ENCODE measurements at regions not wholly inside any gene's neighbourhood (a gene's known extent, or its start where the extent isn't known, plus 50 kb on each side); places are given as distances from the start of the nearest gene placed in this dataset.

DNA sequence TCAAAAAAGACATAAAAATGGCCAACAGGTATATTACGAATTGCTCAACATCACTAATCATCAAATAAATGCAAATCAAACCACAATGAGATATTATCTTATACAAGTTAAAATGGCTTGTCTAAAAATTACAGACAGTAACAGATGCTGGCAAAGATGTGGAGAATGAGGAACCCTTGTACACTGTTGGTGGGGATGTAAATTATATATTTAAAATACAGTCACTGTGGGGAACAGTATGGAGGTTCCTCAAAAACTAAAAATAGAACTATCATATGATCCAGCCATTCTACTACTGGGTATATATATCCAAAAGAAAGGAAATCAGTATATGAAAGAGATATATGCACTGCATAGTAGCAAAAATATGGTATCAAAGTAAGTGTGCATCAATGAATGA, 1037.2 kb upstream of the B3GALT2 start:
- WGBS, 2 donors = 90 to 93% methylated on average over 1 of the region's 1 CpG
- no peak for DNase-seq
- no peak overlapping the region for H3K4me3 ChIP-seq (replicated peaks in 1 of 3)
- H3K36me3 ChIP-seq = no peaks in the 10 kb centered on the region
- no peaks in the 10 kb centered on the region for H3K27me3 ChIP-seq
- H3K9me3 ChIP-seq = no peaks in the 10 kb centered on the region
- intact Hi-C loops (cut with DNase I) = no loop called here
- H3K27ac ChIP-seq = no peak overlapping the region
- no peaks in the 10 kb centered on the region for H3K4me1 ChIP-seq
- TF ChIP-seq, protein P1, sequence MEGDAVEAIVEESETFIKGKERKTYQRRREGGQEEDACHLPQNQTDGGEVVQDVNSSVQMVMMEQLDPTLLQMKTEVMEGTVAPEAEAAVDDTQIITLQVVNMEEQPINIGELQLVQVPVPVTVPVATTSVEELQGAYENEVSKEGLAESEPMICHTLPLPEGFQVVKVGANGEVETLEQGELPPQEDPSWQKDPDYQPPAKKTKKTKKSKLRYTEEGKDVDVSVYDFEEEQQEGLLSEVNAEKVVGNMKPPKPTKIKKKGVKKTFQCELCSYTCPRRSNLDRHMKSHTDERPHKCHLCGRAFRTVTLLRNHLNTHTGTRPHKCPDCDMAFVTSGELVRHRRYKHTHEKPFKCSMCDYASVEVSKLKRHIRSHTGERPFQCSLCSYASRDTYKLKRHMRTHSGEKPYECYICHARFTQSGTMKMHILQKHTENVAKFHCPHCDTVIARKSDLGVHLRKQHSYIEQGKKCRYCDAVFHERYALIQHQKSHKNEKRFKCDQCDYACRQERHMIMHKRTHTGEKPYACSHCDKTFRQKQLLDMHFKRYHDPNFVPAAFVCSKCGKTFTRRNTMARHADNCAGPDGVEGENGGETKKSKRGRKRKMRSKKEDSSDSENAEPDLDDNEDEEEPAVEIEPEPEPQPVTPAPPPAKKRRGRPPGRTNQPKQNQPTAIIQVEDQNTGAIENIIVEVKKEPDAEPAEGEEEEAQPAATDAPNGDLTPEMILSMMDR (IDR thresholded peaks at IDR 0.05) = no peak
- no peak for TF ChIP-seq POLR2A (IDR thresholded peaks at IDR 0.05)

DNA sequence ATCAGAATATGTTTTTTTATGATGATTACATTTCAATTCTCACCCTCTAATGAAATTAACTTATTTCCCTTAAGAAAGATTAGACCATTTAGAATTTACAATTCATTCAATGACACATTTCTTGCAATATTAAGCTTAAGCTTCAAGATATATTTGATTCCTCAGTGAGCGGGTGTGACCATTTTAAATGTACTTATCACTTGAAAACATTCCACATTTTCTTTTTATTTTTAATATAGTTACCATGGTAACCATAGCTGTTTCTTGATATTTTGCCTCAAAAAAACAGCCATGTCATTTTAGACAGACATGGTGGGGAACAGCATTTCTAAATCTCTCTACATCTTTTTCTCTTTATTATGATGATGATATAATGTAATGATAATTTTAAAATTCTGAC, 1029.0 kb upstream of the B3GALT2 start:
- H3K4me3 ChIP-seq (replicated peaks in 1 of 3) = no peak overlapping the region
- DNase-seq = no peak
- intact Hi-C loops (cut with DNase I) = no loop called here
- H3K4me1 ChIP-seq = no peaks in the 10 kb centered on the region
- H3K27me3 ChIP-seq = no peaks in the 10 kb centered on the region
- H3K36me3 ChIP-seq = no peaks in the 10 kb centered on the region
- no peak overlapping the region for H3K27ac ChIP-seq
- H3K9me3 ChIP-seq = no peaks in the 10 kb centered on the region
- TF ChIP-seq, protein P1 (IDR thresholded peaks at IDR 0.05) = no peak
- TF ChIP-seq POLR2A (IDR thresholded peaks at IDR 0.05) = no peak
- 98 to 100% methylated on average over 1 of the region's 1 CpG for WGBS, 2 donors

DNA sequence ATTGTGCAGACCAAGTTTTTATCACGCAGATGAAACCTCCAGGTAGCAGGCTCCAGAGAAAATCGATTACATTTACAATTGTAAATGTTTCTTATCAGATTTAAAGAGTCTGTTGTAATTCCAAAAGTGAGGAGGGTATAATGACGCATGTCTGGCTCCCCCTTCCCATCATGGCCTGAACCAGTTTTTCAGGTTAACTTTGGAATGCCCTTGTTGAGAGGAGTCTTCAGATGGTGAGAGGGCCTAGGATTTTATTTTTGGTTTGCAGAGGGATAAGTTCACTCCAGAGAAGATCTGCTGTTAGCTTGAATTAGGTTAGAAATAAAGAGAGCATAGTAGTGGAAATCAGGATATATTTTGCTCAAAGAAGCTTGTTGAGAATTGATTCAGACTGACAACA, 1028.3 kb upstream of the B3GALT2 start:
- H3K4me3 ChIP-seq (replicated peaks in 1 of 3) = no peak overlapping the region
- no peaks in the 10 kb centered on the region for H3K36me3 ChIP-seq
- H3K4me1 ChIP-seq = no peaks in the 10 kb centered on the region
- intact Hi-C loops (cut with DNase I) = no loop called here
- TF ChIP-seq POLR2A (IDR thresholded peaks at IDR 0.05) = no peak
- H3K27me3 ChIP-seq = no peaks in the 10 kb centered on the region
- no peaks in the 10 kb centered on the region for H3K9me3 ChIP-seq
- H3K27ac ChIP-seq = no peak overlapping the region
- DNase-seq = no peak
- 65 to 75% methylated on average over 3 of the region's 3 CpGs for WGBS, 2 donors

DNA sequence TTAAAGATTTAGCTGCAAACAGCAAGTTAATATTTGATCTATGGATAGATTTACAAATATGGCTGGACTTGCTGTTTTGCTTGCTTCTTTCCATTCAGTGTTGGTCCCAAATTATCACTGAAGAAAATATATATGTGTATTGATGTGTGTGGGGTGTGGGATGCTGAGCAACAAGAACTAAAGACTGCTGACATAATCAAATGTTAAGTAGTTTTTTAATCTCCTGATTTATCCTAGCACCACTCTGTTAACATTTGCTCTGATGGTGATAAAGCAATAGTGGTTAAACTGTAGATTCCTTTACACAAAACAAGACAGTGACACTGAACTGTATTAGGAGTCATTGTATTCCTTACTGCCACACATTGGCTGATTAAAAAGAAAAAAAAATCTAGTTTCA, 1023.5 kb upstream of the B3GALT2 start:
- TF ChIP-seq POLR2A (IDR thresholded peaks at IDR 0.05) = no peak
- TF ChIP-seq, protein P1 (IDR thresholded peaks at IDR 0.05) = no peak
- Histone ChIP-seq H3K27me3 (no peaks in the 10 kb centered on the region), H3K27ac (no peak overlapping the region), H3K9me3 (no peaks in the 10 kb centered on the region), H3K36me3 (no peaks in the 10 kb centered on the region), H3K4me3 (replicated peaks in 1 of 3) (no peak overlapping the region), H3K4me1 (no peaks in the 10 kb centered on the region)
- intact Hi-C loops (cut with DNase I) = no loop called here
- DNase-seq = no peak

DNA sequence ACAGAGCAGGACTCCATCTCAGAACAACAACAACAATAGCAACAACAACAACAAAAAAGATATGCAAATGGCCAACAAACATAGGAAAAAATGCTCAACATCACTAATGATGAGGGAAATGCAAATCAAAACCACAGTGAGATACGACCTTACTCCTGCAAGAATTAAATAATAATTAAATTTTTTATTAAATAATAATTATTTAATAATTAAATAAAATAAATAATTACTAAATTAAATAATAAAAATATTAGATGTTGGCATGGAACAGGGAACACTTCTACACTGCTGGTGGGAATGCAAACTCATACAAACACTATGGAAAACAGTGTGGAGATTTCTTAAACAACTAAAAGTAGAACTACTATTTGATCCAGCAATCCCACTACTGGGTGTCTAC, 1022.3 kb upstream of the B3GALT2 start:
- no peak for DNase-seq
- intact Hi-C loops (cut with DNase I) = no loop called here
- no peaks in the 10 kb centered on the region for H3K36me3 ChIP-seq
- no peak for TF ChIP-seq POLR2A (IDR thresholded peaks at IDR 0.05)
- TF ChIP-seq, protein P1 (IDR thresholded peaks at IDR 0.05) = no peak
- 82 to 90% methylated on average over 1 of the region's 1 CpG for WGBS, 2 donors
- H3K4me3 ChIP-seq (replicated peaks in 1 of 3) = no peak overlapping the region
- H3K9me3 ChIP-seq = no peaks in the 10 kb centered on the region
- H3K4me1 ChIP-seq = no peaks in the 10 kb centered on the region
- H3K27ac ChIP-seq = no peak overlapping the region
- H3K27me3 ChIP-seq = no peaks in the 10 kb centered on the region

DNA sequence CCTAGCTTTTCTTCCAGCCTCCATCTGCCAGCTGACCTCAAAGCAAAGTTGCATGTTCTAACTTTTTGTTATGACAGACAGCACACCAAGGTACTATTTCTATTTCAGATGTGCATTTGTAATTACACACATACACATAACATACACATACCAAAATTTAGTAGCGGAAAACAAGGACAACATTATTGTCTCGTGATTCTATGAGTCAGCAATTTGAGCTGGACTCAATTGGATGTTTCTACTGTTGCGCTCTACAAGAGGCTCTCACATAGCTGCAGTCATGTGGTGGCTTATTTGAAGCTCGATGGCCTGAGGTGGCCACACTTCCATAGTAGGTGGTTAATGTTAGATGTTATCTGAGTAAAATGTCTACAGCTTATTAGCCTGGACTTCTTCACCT, 1010.1 kb upstream of the B3GALT2 start:
- DNase-seq = no peak
- WGBS, 2 donors = 90 to 91% methylated on average over 4 of the region's 4 CpGs

More for the DNA sequence above, 1010.1 kb upstream of the B3GALT2 start:
- Histone ChIP-seq H3K27ac (no peak overlapping the region), H3K4me1 (no peaks in the 10 kb centered on the region), H3K9me3 (no peaks in the 10 kb centered on the region), H3K27me3 (no peaks in the 10 kb centered on the region), H3K36me3 (no peaks in the 10 kb centered on the region), H3K4me3 (replicated peaks in 1 of 3) (no peak overlapping the region)
- intact Hi-C loops (cut with DNase I) = no loop called here
- TF ChIP-seq POLR2A (IDR thresholded peaks at IDR 0.05) = no peak
- TF ChIP-seq, protein P1 (IDR thresholded peaks at IDR 0.05) = no peak

Data from thyroid gland (tissue), 4 donors.